ENCODE measurements at regions not wholly inside any gene's neighbourhood (a gene's known extent, or its start where the extent isn't known, plus 50 kb on each side); places are given as distances from the start of the nearest gene placed in this dataset.
"Not testable (repeated sequence)": the region's sequence is repeated elsewhere in the genome, so short reads cannot be mapped to it uniquely, and the experiment has no call there.

DNA sequence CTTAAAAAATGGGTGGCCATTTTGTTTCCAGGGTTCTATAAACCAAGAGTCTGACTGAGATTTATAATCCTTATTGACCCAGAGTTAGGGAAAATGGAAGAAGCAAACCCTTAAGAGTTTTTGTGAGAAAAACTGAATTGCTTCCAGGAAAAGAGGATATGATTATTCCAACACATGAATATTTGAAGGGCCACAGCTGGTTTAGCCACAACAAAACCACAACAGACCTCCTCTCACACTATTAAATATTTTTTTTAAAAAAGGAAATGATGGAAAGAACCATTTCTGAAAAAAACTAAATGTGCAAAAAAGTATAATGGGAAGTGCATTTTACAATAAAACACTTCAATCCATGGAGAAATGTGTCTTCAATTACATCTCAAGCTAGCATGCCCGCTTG, 182.7 kb downstream of the ETAA1 start:
- no peak for DNase-seq (ENCODE audit: low spot score)
- TF ChIP-seq, protein P1, sequence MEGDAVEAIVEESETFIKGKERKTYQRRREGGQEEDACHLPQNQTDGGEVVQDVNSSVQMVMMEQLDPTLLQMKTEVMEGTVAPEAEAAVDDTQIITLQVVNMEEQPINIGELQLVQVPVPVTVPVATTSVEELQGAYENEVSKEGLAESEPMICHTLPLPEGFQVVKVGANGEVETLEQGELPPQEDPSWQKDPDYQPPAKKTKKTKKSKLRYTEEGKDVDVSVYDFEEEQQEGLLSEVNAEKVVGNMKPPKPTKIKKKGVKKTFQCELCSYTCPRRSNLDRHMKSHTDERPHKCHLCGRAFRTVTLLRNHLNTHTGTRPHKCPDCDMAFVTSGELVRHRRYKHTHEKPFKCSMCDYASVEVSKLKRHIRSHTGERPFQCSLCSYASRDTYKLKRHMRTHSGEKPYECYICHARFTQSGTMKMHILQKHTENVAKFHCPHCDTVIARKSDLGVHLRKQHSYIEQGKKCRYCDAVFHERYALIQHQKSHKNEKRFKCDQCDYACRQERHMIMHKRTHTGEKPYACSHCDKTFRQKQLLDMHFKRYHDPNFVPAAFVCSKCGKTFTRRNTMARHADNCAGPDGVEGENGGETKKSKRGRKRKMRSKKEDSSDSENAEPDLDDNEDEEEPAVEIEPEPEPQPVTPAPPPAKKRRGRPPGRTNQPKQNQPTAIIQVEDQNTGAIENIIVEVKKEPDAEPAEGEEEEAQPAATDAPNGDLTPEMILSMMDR (IDR thresholded peaks at IDR 0.05; ENCODE audit: extremely low read depth, missing control alignments): no peak

DNA sequence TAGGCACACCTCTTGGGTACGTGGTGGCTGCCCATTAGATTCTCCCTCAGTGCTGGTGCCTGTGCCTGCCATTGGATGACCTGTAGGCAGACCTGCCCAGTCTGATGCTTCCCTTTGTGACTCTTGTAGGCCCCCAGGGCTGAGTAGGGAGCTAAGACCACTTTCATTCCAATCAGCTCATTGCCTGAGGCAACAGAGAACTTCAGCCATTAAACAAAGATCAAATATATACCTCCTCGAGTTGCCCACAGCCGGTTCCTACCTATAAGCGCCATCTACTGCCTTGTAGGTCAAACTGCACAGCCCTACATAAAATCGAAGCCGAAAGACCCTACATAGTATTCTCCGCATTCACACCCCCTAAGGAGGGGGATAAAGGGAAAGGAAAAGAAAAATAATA, 184.6 kb downstream of the ETAA1 start:
- TF ChIP-seq, protein P1 (IDR thresholded peaks at IDR 0.05; ENCODE audit: extremely low read depth, missing control alignments): no peak

DNA sequence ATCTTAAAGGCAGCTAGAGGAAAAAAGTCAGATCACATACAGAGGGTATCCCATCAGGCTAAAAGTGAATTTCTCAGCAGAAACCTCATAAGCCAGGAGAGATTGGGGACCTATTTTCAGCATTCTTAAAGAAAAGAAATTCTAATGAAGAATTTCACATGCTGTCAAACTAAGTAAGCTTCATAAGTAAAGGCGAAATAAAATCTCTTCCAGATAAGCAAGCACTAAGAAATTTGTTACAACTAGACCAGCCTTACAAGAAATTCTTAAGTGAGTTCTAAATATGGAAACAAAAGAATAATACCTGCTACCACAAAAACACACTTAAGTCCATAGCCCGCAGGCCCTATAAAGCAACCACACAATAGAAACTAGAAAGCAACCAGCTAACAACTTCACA, 186.1 kb downstream of the ETAA1 start:
- TF ChIP-seq, protein P1 (IDR thresholded peaks at IDR 0.05; ENCODE audit: extremely low read depth, missing control alignments): no peak
- DNase-seq (ENCODE audit: low spot score): no peak

More for the DNA sequence above, 184.6 kb downstream of the ETAA1 start:
- DNase-seq (ENCODE audit: low spot score): no peak

DNA sequence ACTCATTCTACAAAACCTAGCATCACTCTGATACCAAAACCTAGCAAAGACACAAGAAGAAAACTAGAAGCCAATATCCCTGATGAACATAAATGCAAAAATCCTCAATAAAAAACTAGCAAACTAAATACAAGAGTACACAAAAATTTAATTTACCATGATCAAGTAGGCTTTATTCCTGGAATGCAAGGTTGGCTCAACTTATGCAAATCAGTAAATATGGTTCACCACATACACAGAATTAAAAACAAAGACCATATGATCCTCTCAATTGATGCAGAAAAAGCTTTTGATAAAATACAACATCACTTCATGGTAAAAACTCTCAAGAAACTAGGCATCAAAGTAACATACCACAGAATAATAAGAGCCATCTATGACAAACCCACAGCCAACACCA, 188.3 kb downstream of the ETAA1 start:
- TF ChIP-seq, protein P1 (IDR thresholded peaks at IDR 0.05; ENCODE audit: extremely low read depth, missing control alignments): no peak
- no peak for DNase-seq (ENCODE audit: low spot score)

DNA sequence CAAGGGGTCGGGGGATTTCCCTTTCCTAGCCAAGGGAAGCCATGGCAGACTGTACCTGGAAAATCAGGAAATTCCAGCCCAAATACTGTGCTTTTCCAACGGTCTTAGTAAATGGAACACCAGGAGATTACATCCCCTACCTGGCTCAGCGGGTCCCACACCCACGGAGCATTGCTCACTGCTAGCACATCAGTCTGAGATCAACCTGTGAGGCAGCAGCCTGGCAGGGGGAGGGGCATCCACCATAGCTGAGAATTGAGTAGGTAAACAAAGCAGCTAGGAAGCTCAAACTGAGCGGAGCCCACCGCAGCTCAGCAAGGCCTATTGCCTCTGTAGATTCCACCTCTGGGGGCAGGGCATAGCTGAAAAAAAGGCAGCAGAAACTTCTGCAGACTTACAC, 192.0 kb downstream of the ETAA1 start:
- DNase-seq (ENCODE audit: low spot score): not testable (repeated sequence)

DNA sequence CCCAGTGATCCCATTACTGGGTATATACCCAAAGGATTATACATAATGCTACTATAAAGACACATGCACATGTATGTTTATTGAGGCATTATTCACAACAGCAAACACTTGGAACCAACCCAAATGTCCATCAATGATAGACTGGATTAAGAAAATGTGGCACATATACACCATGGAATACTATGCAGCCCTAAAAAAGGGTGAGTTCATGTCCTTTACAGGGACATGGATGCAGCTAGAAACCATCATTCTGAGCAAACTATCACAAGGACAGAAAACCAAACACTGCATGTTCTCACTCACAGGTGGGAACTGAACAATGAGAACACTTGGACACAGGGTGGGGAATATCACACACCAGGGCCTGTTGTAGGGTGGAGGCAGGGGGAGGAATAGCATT, 197.4 kb downstream of the ETAA1 start:
- DNase-seq (ENCODE audit: low spot score): not testable (repeated sequence)

DNA sequence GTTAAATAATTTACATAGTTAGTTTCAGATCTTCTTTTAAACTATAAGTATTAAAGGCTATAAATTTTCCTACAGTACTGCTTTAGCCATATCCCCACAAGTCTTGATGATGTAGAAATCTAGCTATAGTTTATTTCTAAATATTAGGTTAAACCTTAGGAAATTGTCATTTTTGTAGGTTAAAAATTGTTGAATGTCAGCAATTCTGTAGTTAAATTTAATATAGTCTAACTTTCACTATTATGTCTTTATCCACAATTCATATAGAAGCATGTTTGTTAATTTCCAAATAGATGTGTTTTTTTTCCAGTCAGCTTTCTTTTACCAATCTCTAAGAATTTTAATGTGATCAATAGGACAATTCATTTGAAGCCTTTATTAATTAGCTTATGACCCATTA, 199.7 kb downstream of the ETAA1 start:
- TF ChIP-seq, protein P1 (IDR thresholded peaks at IDR 0.05; ENCODE audit: extremely low read depth, missing control alignments): no peak
- no peak for DNase-seq (ENCODE audit: low spot score)

DNA sequence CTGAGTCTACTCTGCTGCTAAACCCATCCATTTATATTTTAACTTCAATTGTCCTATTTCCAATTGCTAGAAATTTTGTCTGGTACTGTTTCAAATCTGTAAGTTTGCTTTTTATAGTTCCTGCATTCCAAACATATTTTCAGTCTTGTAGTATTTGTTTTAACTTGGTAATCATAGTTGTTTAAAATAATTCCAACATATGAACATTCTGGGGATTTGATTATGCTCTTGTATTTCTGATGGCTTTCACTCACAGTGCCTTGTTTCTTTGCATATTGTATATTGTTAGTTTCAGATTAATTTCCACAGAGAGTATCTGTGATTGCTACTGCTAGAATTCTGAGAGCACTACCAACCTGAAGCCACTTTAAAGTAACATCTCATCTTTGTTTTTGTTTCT, 202.4 kb downstream of the ETAA1 start:
- no peak for DNase-seq (ENCODE audit: low spot score)
- TF ChIP-seq, protein P1 (IDR thresholded peaks at IDR 0.05; ENCODE audit: extremely low read depth, missing control alignments): no peak

All from GM20000 (cell line).